ENCODE measurements at regions not wholly inside any gene's neighbourhood (a gene's known extent, or its start where the extent isn't known, plus 50 kb on each side); places are given as distances from the start of the nearest gene placed in this dataset.
"Not testable (repeated sequence)": the region's sequence is repeated elsewhere in the genome, so short reads cannot be mapped to it uniquely, and the experiment has no call there.

GRCh38 chr1:204760757-204761156 lies 75.2 kb upstream of the LRRN2 start:
- H3K9me3 Mint-ChIP-seq, result no peaks in the 10 kb centered on the region
- peaks cover 5% of the 10 kb centered on the region for H3K4me1 Mint-ChIP-seq
- H3K27ac Mint-ChIP-seq, result no peak overlapping the region
- no peak for ATAC-seq (replicated peaks)
- H3K36me3 Mint-ChIP-seq (ENCODE audit: low read depth), result no peaks in the 10 kb centered on the region
- peaks cover 3% of the 10 kb centered on the region for H3K27me3 Mint-ChIP-seq
- H3K4me3 Mint-ChIP-seq, result no peak overlapping the region

DNA sequence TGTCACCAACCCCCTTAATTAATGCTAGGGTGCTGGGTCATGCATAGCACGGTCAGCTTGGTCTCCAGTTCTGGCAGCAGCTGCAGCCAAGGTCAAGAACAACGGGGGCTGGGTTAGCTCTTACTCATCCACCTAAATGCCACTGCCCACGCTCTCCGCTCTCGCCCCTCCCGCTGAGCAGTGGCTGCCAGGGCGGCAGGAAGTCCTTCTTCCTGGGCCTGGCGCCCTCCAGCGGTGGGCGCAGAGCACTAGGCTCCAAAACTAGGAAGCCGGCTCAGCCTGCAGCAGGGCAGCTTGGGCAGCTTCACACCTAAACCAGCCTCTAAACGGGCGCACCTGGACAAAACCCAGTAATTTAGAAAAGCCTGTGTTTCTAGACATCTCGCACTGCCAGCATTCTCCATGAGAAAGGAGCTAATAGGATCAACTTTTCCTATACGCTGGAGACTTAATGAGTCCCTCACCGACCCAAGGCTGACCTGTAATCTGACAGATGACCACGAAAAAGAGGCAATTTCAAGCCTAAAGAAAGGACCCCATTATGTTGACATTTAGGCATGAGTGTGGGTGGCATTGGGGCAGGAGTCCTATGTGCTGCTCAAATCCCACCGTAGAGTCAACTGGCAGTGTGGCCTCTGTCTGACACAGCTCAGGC lies 78.4 kb upstream of the LRRN2 start:
- H3K27ac Mint-ChIP-seq, result no peak overlapping the region
- ATAC-seq (replicated peaks), result peak; percentile 97
- peaks cover 5% of the 10 kb centered on the region for H3K4me1 Mint-ChIP-seq
- H3K9me3 Mint-ChIP-seq, result no peaks in the 10 kb centered on the region
- H3K36me3 Mint-ChIP-seq (ENCODE audit: low read depth), result no peaks in the 10 kb centered on the region
- peak overlapping the region; percentile 47 for H3K4me3 Mint-ChIP-seq
- peaks cover 26% of the 10 kb centered on the region for H3K27me3 Mint-ChIP-seq

DNA sequence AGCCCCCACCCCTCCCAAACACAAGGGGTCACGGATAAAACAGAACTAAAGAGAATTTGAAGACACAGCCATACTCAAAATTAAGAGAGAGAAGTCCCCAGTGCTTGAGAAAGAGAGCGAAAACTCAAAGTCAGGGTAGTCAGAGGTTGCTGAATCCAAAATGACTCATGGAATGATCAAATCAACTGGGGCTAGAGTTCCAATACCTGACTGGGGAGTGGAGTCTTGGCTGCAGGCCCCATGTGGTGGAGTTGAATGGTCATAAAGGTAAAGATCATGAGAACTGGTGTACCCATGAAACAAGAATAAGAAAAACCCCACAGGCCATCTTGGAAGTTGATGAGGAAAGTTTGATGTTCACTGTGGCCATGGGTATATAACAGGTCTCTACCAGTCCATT lies 84.5 kb upstream of the LRRN2 start:
- ATAC-seq (replicated peaks), result no peak
- H3K4me3 Mint-ChIP-seq, result no peak overlapping the region
- H3K27ac Mint-ChIP-seq, result no peak overlapping the region
- H3K27me3 Mint-ChIP-seq, result peaks cover 46% of the 10 kb centered on the region
- no peaks in the 10 kb centered on the region for H3K4me1 Mint-ChIP-seq
- no peaks in the 10 kb centered on the region for H3K36me3 Mint-ChIP-seq (ENCODE audit: low read depth)
- H3K9me3 Mint-ChIP-seq, result no peaks in the 10 kb centered on the region

GRCh38 chr1:204771358-204771757 lies 85.8 kb upstream of the LRRN2 start:
- H3K27me3 Mint-ChIP-seq, result peaks cover 37% of the 10 kb centered on the region
- no peak overlapping the region for H3K27ac Mint-ChIP-seq

DNA sequence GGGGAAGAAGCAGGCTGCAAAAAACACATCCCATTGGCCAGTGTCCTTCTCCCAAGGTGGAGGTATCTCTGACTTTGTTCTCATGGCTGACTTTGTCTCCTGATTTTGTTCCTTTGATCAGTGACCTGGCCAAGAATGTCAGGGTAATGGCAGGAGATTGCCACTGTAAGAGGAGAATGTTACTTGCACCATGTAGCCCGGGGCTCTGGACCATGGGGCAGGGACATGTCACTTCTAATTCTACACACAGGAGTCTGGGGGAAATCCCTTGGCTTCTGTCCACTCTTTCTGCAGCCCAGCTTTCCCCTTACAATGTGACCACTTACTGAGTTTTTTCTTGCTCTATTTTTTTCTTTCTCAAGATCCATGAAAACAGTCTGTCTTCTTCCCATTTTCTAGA lies 87.7 kb upstream of the LRRN2 start:
- Mint-ChIP-seq H3K4me1 (no peaks in the 10 kb centered on the region), H3K27ac (no peak overlapping the region), H3K36me3 (ENCODE audit: low read depth) (no peaks in the 10 kb centered on the region), H3K27me3 (peaks cover 26% of the 10 kb centered on the region), H3K4me3 (no peak overlapping the region), H3K9me3 (no peaks in the 10 kb centered on the region)
- ATAC-seq (replicated peaks), result no peak

More at GRCh38 chr1:204771358-204771757, 85.8 kb upstream of the LRRN2 start:
- Mint-ChIP-seq H3K4me1 (no peaks in the 10 kb centered on the region), H3K36me3 (ENCODE audit: low read depth) (no peaks in the 10 kb centered on the region), H3K9me3 (no peaks in the 10 kb centered on the region), H3K4me3 (no peak overlapping the region)
- ATAC-seq (replicated peaks), result no peak

- no peak overlapping the region for H3K27ac Mint-ChIP-seq
- H3K36me3 Mint-ChIP-seq (ENCODE audit: low read depth), result no peaks in the 10 kb centered on the region
- H3K27me3 Mint-ChIP-seq, result peaks cover 11% of the 10 kb centered on the region
- no peaks in the 10 kb centered on the region for H3K4me1 Mint-ChIP-seq
- H3K9me3 Mint-ChIP-seq, result no peaks in the 10 kb centered on the region
- ATAC-seq (replicated peaks), result no peak
- H3K4me3 Mint-ChIP-seq, result no peak overlapping the region
Observed at GRCh38 chr1:204775546-204775945, 90.0 kb upstream of the LRRN2 start.

- no peak for ATAC-seq (replicated peaks)
- Mint-ChIP-seq H3K9me3 (no peaks in the 10 kb centered on the region), H3K27ac (no peak overlapping the region), H3K4me1 (no peaks in the 10 kb centered on the region), H3K27me3 (peaks cover 13% of the 10 kb centered on the region), H3K4me3 (no peak overlapping the region), H3K36me3 (ENCODE audit: low read depth) (no peaks in the 10 kb centered on the region)
Observed at GRCh38 chr1:204777591-204777990, 92.1 kb upstream of the LRRN2 start.

- no peak overlapping the region for H3K27ac Mint-ChIP-seq
- no peaks in the 10 kb centered on the region for H3K9me3 Mint-ChIP-seq
- no peaks in the 10 kb centered on the region for H3K4me1 Mint-ChIP-seq
- H3K27me3 Mint-ChIP-seq, result peaks cover 9% of the 10 kb centered on the region
- no peaks in the 10 kb centered on the region for H3K36me3 Mint-ChIP-seq (ENCODE audit: low read depth)
- no peak for ATAC-seq (replicated peaks)
- H3K4me3 Mint-ChIP-seq, result no peak overlapping the region
Observed at GRCh38 chr1:204780630-204781029, 90.0 kb upstream of the NFASC start.

- H3K4me1 Mint-ChIP-seq, result no peaks in the 10 kb centered on the region
- ATAC-seq (replicated peaks), result no peak
- H3K27ac Mint-ChIP-seq, result no peak overlapping the region
- H3K9me3 Mint-ChIP-seq, result no peaks in the 10 kb centered on the region
- H3K27me3 Mint-ChIP-seq, result peaks cover 22% of the 10 kb centered on the region
- H3K4me3 Mint-ChIP-seq, result no peak overlapping the region
- H3K36me3 Mint-ChIP-seq (ENCODE audit: low read depth), result no peaks in the 10 kb centered on the region
Observed at GRCh38 chr1:204782118-204782700, 88.5 kb upstream of the NFASC start.

DNA sequence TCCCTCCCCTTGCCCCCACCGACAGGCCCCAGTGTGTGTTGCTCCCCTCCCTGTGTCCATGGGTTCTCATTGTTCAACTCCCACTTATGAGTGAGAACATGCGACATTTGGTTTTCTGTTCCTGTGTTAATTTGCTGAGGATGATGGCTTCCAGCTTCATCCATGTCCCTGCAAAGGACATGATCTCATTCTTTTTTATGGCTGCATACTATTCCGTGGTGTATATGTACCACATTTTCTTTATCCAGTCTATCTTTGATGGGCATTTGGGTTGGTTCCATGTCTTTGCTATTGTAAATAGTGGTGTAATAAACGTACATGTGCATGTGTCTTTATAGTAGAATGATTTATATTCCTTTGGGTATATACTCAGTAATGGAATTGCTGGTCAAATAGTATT lies 85.6 kb upstream of the NFASC start:
- not testable (repeated sequence) for H3K9me3 Mint-ChIP-seq; ATAC-seq (replicated peaks); H3K36me3 Mint-ChIP-seq (ENCODE audit: low read depth); H3K4me1 Mint-ChIP-seq; H3K27ac Mint-ChIP-seq; H3K4me3 Mint-ChIP-seq
- H3K27me3 Mint-ChIP-seq, result peaks cover 37% of the 10 kb centered on the region

DNA sequence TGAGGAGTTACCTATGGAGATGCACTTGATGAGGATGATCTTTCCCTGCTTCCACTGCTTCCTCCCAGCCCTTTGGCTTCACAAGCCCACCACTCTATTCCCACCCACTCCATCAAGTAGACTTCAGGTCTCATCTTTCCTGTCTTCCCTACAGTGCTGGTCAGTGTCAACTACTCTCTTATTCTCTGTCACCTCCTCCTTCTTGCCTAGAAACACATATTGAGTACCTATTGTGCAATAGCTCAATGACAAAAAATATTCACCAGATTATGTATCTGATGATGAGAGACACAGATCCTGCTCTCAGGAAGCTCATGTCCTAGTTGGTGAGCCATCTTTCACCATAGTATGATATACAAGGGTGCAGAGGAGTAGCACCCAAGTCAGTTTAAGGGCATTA lies 82.2 kb upstream of the NFASC start:
- Mint-ChIP-seq H3K27ac (no peak overlapping the region), H3K27me3 (peaks cover 44% of the 10 kb centered on the region), H3K36me3 (ENCODE audit: low read depth) (no peaks in the 10 kb centered on the region), H3K9me3 (no peaks in the 10 kb centered on the region), H3K4me1 (peaks cover 5% of the 10 kb centered on the region), H3K4me3 (no peak overlapping the region)
- no peak for ATAC-seq (replicated peaks)

GRCh38 chr1:204791453-204792353 lies 79.0 kb upstream of the NFASC start:
- H3K27ac Mint-ChIP-seq, result no peak overlapping the region
- H3K27me3 Mint-ChIP-seq, result peaks cover 35% of the 10 kb centered on the region
- ATAC-seq (replicated peaks), result peak; percentile 90
- no peaks in the 10 kb centered on the region for H3K36me3 Mint-ChIP-seq (ENCODE audit: low read depth)
- H3K9me3 Mint-ChIP-seq, result no peaks in the 10 kb centered on the region
- peaks cover 5% of the 10 kb centered on the region for H3K4me1 Mint-ChIP-seq
- no peak overlapping the region for H3K4me3 Mint-ChIP-seq

- peaks cover 31% of the 10 kb centered on the region for H3K27me3 Mint-ChIP-seq
Observed at GRCh38 chr1:204792354-204792692, 78.3 kb upstream of the NFASC start.

GRCh38 chr1:204793259-204793914 lies 77.3 kb upstream of the NFASC start:
- peaks cover 5% of the 10 kb centered on the region for H3K4me1 Mint-ChIP-seq
- no peak overlapping the region for H3K4me3 Mint-ChIP-seq

More at GRCh38 chr1:204792354-204792692, 78.3 kb upstream of the NFASC start:
- Mint-ChIP-seq H3K27ac (no peak overlapping the region), H3K4me3 (no peak overlapping the region), H3K4me1 (peaks cover 5% of the 10 kb centered on the region), H3K36me3 (ENCODE audit: low read depth) (no peaks in the 10 kb centered on the region), H3K9me3 (no peaks in the 10 kb centered on the region)
- no peak for ATAC-seq (replicated peaks)

More at GRCh38 chr1:204793259-204793914, 77.3 kb upstream of the NFASC start:
- no peak overlapping the region for H3K27ac Mint-ChIP-seq
- no peaks in the 10 kb centered on the region for H3K9me3 Mint-ChIP-seq
- no peak for ATAC-seq (replicated peaks)
- peaks cover 24% of the 10 kb centered on the region for H3K27me3 Mint-ChIP-seq
- H3K36me3 Mint-ChIP-seq (ENCODE audit: low read depth), result no peaks in the 10 kb centered on the region

All from activated T-helper 17 cell treated with anti-CD3 and anti-CD28 coated beads, Interleukin-2, amount 50 U/mL, for 72 hours (primary cell).